ENCODE measurements at regions not wholly inside any gene's neighbourhood (a gene's known extent, or its start where the extent isn't known, plus 50 kb on each side); places are given as distances from the start of the nearest gene placed in this dataset.
A peak's percentile ranks its signal among the peaks of the same experiment; 100 is the strongest.

- Histone ChIP-seq H3K36me3 (ENCODE audit: control insufficient read depth, insufficient read depth, low read length) (no peaks in the 10 kb centered on the region), H3K4me3 (ENCODE audit: low read depth, low read length) (no peak overlapping the region), H3K27me3 (ENCODE audit: control insufficient read depth, insufficient read depth, low read length) (no peaks in the 10 kb centered on the region)
- TF ChIP-seq, protein P1, sequence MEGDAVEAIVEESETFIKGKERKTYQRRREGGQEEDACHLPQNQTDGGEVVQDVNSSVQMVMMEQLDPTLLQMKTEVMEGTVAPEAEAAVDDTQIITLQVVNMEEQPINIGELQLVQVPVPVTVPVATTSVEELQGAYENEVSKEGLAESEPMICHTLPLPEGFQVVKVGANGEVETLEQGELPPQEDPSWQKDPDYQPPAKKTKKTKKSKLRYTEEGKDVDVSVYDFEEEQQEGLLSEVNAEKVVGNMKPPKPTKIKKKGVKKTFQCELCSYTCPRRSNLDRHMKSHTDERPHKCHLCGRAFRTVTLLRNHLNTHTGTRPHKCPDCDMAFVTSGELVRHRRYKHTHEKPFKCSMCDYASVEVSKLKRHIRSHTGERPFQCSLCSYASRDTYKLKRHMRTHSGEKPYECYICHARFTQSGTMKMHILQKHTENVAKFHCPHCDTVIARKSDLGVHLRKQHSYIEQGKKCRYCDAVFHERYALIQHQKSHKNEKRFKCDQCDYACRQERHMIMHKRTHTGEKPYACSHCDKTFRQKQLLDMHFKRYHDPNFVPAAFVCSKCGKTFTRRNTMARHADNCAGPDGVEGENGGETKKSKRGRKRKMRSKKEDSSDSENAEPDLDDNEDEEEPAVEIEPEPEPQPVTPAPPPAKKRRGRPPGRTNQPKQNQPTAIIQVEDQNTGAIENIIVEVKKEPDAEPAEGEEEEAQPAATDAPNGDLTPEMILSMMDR (IDR thresholded peaks at IDR 0.05; ENCODE audit: insufficient read depth, low read length, poor library complexity, severe bottlenecking) = no peak
- DNase-seq (ENCODE audit: low read depth) = no peak
Measured at GRCh38 chr14:84390010-84390409, 1139.9 kb upstream of the FLRT2 start.

DNA sequence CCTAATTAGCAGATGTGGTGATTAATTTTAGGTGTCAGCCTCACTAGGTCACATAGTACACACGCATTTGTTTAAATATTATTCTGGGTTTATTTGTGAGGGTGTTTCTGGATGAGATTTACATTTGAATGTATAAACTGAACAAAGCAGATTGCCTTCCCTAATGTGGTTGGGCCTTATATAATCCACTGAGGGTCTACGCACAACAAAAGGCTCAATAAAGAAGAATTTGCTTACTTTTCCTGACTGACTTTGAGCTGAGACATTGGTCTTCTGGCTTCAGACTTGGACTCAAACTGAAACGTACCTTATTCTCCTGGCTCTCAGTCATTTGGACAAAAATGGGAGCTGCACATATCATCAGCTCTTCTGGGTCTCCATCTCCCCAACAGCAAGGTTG lies 1132.3 kb upstream of the FLRT2 start:
- no peak for DNase-seq (ENCODE audit: low read depth)
- Histone ChIP-seq H3K27me3 (ENCODE audit: control insufficient read depth, insufficient read depth, low read length) (no peaks in the 10 kb centered on the region), H3K4me3 (ENCODE audit: low read depth, low read length) (no peak overlapping the region), H3K36me3 (ENCODE audit: control insufficient read depth, insufficient read depth, low read length) (no peaks in the 10 kb centered on the region)
- TF ChIP-seq, protein P1 (IDR thresholded peaks at IDR 0.05; ENCODE audit: insufficient read depth, low read length, poor library complexity, severe bottlenecking) = no peak

- Histone ChIP-seq H3K27me3 (ENCODE audit: control insufficient read depth, insufficient read depth, low read length) (no peaks in the 10 kb centered on the region), H3K36me3 (ENCODE audit: control insufficient read depth, insufficient read depth, low read length) (no peaks in the 10 kb centered on the region), H3K4me3 (ENCODE audit: low read depth, low read length) (no peak overlapping the region)
- TF ChIP-seq, protein P1 (IDR thresholded peaks at IDR 0.05; ENCODE audit: insufficient read depth, low read length, poor library complexity, severe bottlenecking) = no peak
- DNase-seq (ENCODE audit: low read depth) = no peak
Measured at GRCh38 chr14:84399296-84399910, 1130.5 kb upstream of the FLRT2 start.

- H3K4me3 ChIP-seq (ENCODE audit: low read depth, low read length) = no peak overlapping the region
- no peak for DNase-seq (ENCODE audit: low read depth)
- H3K36me3 ChIP-seq (ENCODE audit: control insufficient read depth, insufficient read depth, low read length) = no peaks in the 10 kb centered on the region
- TF ChIP-seq, protein P1 (IDR thresholded peaks at IDR 0.05; ENCODE audit: insufficient read depth, low read length, poor library complexity, severe bottlenecking) = no peak
- H3K27me3 ChIP-seq (ENCODE audit: control insufficient read depth, insufficient read depth, low read length) = no peaks in the 10 kb centered on the region
Measured at GRCh38 chr14:84401631-84402030, 1128.3 kb upstream of the FLRT2 start.

DNA sequence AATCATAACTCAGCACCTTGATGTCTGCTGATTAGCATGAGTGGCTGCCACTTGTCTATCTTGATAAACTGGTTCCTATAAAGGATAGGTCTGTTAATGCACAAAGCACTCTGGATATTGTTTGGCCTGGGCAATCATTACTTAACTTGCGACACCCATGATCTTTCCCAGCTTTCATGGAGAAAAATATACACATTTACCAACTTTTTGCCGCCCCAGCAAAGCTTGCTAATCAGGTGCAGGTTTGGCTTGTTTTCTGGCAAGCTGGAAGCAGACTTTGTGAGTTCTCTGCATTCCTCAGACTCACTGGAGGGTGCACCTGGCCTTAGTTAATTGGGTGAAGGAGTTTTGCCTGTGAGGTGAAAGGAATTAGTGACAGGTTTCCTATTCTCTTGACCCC lies 1126.4 kb upstream of the FLRT2 start:
- peak; percentile 59 for DNase-seq (ENCODE audit: low read depth)
- no peaks in the 10 kb centered on the region for H3K36me3 ChIP-seq (ENCODE audit: control insufficient read depth, insufficient read depth, low read length)
- H3K27me3 ChIP-seq (ENCODE audit: control insufficient read depth, insufficient read depth, low read length) = no peaks in the 10 kb centered on the region
- TF ChIP-seq, protein P1 (IDR thresholded peaks at IDR 0.05; ENCODE audit: insufficient read depth, low read length, poor library complexity, severe bottlenecking) = no peak
- no peak overlapping the region for H3K4me3 ChIP-seq (ENCODE audit: low read depth, low read length)

DNA sequence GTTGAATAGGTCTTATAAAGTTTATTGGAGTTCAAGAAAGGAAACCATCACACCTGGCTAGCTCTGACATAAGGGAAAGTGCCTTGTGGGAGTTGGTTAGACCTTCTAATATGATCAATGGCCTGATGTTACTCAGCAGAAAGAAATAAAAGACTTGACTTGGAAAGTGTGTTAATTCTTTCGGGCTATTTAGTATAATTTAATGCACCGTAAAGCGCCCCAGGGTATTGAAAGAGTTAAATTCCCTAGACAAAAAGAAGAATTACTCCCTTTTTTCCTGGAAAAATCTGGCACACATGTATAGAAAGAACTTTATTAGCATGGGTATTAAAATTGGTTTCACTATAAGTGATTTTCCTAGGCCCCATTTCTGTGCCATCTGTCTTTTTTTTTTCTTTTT lies 1125.7 kb upstream of the FLRT2 start:
- no peaks in the 10 kb centered on the region for H3K36me3 ChIP-seq (ENCODE audit: control insufficient read depth, insufficient read depth, low read length)
- TF ChIP-seq, protein P1 (IDR thresholded peaks at IDR 0.05; ENCODE audit: insufficient read depth, low read length, poor library complexity, severe bottlenecking) = no peak
- no peak overlapping the region for H3K4me3 ChIP-seq (ENCODE audit: low read depth, low read length)
- DNase-seq (ENCODE audit: low read depth) = no peak
- no peaks in the 10 kb centered on the region for H3K27me3 ChIP-seq (ENCODE audit: control insufficient read depth, insufficient read depth, low read length)

Data from kidney epithelial cell (primary cell).